ENCODE measurements at regions not wholly inside any gene's neighbourhood (a gene's known extent, or its start where the extent isn't known, plus 50 kb on each side); places are given as distances from the start of the nearest gene placed in this dataset.

DNA sequence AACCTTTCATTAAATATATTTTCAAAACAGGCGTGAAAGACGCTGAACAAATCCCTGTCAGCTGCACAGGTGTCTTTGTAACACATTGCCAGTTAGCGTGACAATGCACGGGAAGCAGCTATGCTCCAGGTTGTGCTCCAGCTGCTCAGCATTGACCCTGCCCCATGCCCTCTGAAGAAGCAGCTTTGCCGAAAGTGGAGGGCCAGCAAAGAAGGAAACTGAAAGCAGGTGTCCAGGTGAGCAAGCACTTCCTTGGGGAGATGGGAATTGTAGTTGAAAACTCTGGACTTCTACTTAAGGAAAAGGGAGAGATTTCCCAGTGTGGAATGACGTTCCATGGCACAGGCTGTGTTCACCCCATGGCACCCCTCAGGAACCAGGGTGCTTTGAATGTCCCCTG, 125.7 kb downstream of the TTLL2 start:
- TF ChIP-seq, protein P1, sequence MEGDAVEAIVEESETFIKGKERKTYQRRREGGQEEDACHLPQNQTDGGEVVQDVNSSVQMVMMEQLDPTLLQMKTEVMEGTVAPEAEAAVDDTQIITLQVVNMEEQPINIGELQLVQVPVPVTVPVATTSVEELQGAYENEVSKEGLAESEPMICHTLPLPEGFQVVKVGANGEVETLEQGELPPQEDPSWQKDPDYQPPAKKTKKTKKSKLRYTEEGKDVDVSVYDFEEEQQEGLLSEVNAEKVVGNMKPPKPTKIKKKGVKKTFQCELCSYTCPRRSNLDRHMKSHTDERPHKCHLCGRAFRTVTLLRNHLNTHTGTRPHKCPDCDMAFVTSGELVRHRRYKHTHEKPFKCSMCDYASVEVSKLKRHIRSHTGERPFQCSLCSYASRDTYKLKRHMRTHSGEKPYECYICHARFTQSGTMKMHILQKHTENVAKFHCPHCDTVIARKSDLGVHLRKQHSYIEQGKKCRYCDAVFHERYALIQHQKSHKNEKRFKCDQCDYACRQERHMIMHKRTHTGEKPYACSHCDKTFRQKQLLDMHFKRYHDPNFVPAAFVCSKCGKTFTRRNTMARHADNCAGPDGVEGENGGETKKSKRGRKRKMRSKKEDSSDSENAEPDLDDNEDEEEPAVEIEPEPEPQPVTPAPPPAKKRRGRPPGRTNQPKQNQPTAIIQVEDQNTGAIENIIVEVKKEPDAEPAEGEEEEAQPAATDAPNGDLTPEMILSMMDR (conservative IDR thresholded peaks at IDR 0.05; ENCODE audit: low read depth, low read length) = no peak
- no peaks in the 10 kb centered on the region for H3K4me1 ChIP-seq (ENCODE audit: low read depth, poor library complexity, severe bottlenecking)
- H3K9ac ChIP-seq = no peak overlapping the region
- H3K4me3 ChIP-seq (IDR thresholded peaks at IDR 0.05; ENCODE audit: insufficient read depth, low read depth, low read length) = no peak overlapping the region
- no peaks in the 10 kb centered on the region for H3K27me3 ChIP-seq (ENCODE audit: insufficient read depth, low read depth)
- H4K20me1 ChIP-seq (ENCODE audit: insufficient read depth) = no peaks in the 10 kb centered on the region
- no peaks in the 10 kb centered on the region for H3K79me2 ChIP-seq (ENCODE audit: insufficient read depth, low read depth)
- H3K27ac ChIP-seq = no peak overlapping the region
- no peak overlapping the region for H3K4me2 ChIP-seq
- no peaks in the 10 kb centered on the region for H3K36me3 ChIP-seq (ENCODE audit: insufficient read depth)
- H2AFZ ChIP-seq (ENCODE audit: low read depth) = no peak overlapping the region

DNA sequence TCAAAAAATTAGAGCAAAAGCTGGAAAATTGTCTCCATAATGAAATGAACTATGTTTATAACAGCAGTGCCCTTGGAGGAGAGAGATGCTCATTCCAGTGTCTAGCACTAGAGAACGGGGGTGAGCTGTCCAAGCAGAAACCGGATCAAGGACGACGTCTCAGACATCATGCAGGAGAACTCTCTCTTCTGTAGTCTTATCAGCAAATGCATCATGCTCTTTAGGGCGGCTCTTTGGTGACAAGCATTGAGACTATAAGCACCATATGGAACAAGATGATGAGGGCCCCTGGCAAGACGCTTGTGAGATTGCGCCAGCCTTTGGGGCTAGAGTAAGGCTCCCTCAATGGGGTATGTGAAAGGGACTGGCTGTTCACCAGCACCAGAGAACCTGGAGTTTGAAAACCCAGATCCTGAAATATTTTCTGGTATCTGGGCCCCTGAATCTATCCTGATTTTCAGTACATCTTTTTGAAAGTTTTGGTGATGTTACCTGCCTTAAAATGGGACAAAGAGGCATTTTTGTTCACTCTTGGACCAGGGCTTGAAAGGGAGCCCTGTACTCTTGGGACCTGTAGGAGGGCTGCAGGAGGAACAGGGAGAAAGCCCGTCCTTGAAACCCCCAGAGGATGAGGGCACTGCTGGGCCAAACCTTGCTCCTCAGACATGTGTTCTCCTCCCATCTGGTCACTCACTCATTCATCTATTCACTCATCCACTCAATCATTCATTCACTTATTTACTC, 127.6 kb downstream of the TTLL2 start:
- no peaks in the 10 kb centered on the region for H4K20me1 ChIP-seq (ENCODE audit: insufficient read depth)
- TF ChIP-seq, protein P1 (conservative IDR thresholded peaks at IDR 0.05; ENCODE audit: low read depth, low read length) = no peak

DNA sequence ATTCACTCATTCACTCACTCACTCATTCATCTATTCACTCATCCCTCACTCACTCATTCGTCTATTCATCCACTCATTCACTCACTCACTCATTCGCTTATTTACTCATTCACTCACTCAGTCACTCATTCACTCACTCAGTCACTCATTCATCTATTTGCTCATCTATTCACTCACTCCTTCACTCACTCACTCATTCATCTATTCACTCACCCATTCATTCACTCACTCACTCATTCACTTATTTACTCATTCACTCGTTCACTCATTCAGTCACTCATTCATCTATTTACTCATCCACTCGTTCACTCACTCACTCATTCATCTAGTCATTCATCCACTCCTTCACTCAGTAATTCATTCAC, 128.2 kb downstream of the TTLL2 start:
- no peak overlapping the region for H3K4me3 ChIP-seq (IDR thresholded peaks at IDR 0.05; ENCODE audit: insufficient read depth, low read depth, low read length)
- no peaks in the 10 kb centered on the region for H4K20me1 ChIP-seq (ENCODE audit: insufficient read depth)
- H3K79me2 ChIP-seq (ENCODE audit: insufficient read depth, low read depth) = no peaks in the 10 kb centered on the region
- H3K4me1 ChIP-seq (ENCODE audit: low read depth, poor library complexity, severe bottlenecking) = no peaks in the 10 kb centered on the region
- no peaks in the 10 kb centered on the region for H3K36me3 ChIP-seq (ENCODE audit: insufficient read depth)
- no peak overlapping the region for H2AFZ ChIP-seq (ENCODE audit: low read depth)
- H3K27ac ChIP-seq = no peak overlapping the region
- TF ChIP-seq, protein P1 (conservative IDR thresholded peaks at IDR 0.05; ENCODE audit: low read depth, low read length) = no peak
- H3K27me3 ChIP-seq (ENCODE audit: insufficient read depth, low read depth) = no peaks in the 10 kb centered on the region
- H3K4me2 ChIP-seq = no peak overlapping the region
- no peak overlapping the region for H3K9ac ChIP-seq

More for the DNA sequence above, 127.6 kb downstream of the TTLL2 start:
- Histone ChIP-seq H3K79me2 (ENCODE audit: insufficient read depth, low read depth) (no peaks in the 10 kb centered on the region), H3K27ac (no peak overlapping the region), H3K36me3 (ENCODE audit: insufficient read depth) (no peaks in the 10 kb centered on the region), H2AFZ (ENCODE audit: low read depth) (no peak overlapping the region), H3K4me1 (ENCODE audit: low read depth, poor library complexity, severe bottlenecking) (no peaks in the 10 kb centered on the region), H3K9ac (no peak overlapping the region), H3K4me2 (no peak overlapping the region), H3K4me3 (IDR thresholded peaks at IDR 0.05; ENCODE audit: insufficient read depth, low read depth, low read length) (no peak overlapping the region), H3K27me3 (ENCODE audit: insufficient read depth, low read depth) (no peaks in the 10 kb centered on the region)

DNA sequence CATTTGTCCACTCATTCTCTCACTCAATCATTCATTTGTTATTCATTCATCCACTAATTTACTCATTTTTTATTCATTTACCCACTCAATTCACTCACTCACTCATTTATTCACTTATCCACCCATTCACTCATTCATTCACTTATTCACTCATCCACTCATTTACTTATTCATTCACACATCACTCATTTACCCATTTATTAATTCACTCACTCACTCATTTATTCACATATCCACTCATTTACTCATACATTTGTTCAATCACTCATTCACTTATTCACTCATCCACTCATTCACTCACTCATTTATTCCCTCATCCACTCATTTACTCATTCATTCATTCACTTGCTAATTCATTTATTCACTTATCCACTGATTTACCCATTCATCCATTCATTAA, 129.1 kb downstream of the TTLL2 start:
- no peak overlapping the region for H3K4me2 ChIP-seq
- H3K4me1 ChIP-seq (ENCODE audit: low read depth, poor library complexity, severe bottlenecking) = no peaks in the 10 kb centered on the region
- no peak overlapping the region for H3K4me3 ChIP-seq (IDR thresholded peaks at IDR 0.05; ENCODE audit: insufficient read depth, low read depth, low read length)
- H4K20me1 ChIP-seq (ENCODE audit: insufficient read depth) = no peaks in the 10 kb centered on the region
- no peak overlapping the region for H2AFZ ChIP-seq (ENCODE audit: low read depth)
- TF ChIP-seq, protein P1 (conservative IDR thresholded peaks at IDR 0.05; ENCODE audit: low read depth, low read length) = no peak
- no peaks in the 10 kb centered on the region for H3K79me2 ChIP-seq (ENCODE audit: insufficient read depth, low read depth)
- no peaks in the 10 kb centered on the region for H3K36me3 ChIP-seq (ENCODE audit: insufficient read depth)
- no peak overlapping the region for H3K9ac ChIP-seq
- no peaks in the 10 kb centered on the region for H3K27me3 ChIP-seq (ENCODE audit: insufficient read depth, low read depth)
- no peak overlapping the region for H3K27ac ChIP-seq

Measured in KMS-11 (cell line).